A549 (cell line): ENCODE measurements at regions not wholly inside any gene's neighbourhood (a gene's known extent, or its start where the extent isn't known, plus 50 kb on each side); places are given as distances from the start of the nearest gene placed in this dataset.

Source experiments
- FOSL2 ChIP-seq, 2 experiments: fragments of 450-650 bp in 1 of 2; fragments of >200 bp in 1 of 2; sonication (Bioruptor Twin) in 1 of 2; formaldehyde crosslinking; IDR thresholded peaks; 2 replicates each; pipeline versions ENCODE4 v1.5.0 to v1.6.1; 2016 to 2020; ENCODE audit warnings: mild to moderate bottlenecking in 1 of 2, moderate library complexity in 1 of 2
- JUN ChIP-seq, 2 experiments: fragments of >200 bp; sonication (Bioruptor Twin); formaldehyde crosslinking; IDR thresholded peaks; 2 replicates in 1 of 2; 3 replicates in 1 of 2; pipeline ENCODE4 v1.6.1; 2016 to 2017
- KDM1A ChIP-seq: fragments of 200-600 bp; sonication (generic); IDR thresholded peaks from 2 replicates; pipeline ENCODE4 v1.6.1; 2016; ENCODE audit warnings: low read depth, mild to moderate bottlenecking
- NPAS2 ChIP-seq: fragments of 250-450 bp; sonication (Bioruptor Pico); IDR thresholded peaks from 2 replicates; pipeline ENCODE4 v1.8.0; 2022; ENCODE audit warnings: mild to moderate bottlenecking, moderate library complexity, borderline replicate concordance
- POLR2A ChIP-seq: IDR thresholded peaks from 2 replicates; pipeline ENCODE4 v1.6.1; 2012; ENCODE audit warnings: mild to moderate bottlenecking, low read length
- RARB ChIP-seq: fragments of 250-450 bp; sonication (Bioruptor Pico); IDR thresholded peaks from 2 replicates; pipeline ENCODE4 v1.8.0; 2021; ENCODE audit warnings: mild to moderate bottlenecking, moderate library complexity
- TF ChIP-seq, protein P1 (sequence below): IDR thresholded peaks from 2 replicates; pipeline ENCODE4 v1.6.1; 2012
- TF ChIP-seq, protein P2 (sequence below): fragments of >200 bp; sonication (Bioruptor Twin); formaldehyde crosslinking; IDR thresholded peaks from 3 replicates; pipeline ENCODE4 v1.5.1; 2016

DNA sequence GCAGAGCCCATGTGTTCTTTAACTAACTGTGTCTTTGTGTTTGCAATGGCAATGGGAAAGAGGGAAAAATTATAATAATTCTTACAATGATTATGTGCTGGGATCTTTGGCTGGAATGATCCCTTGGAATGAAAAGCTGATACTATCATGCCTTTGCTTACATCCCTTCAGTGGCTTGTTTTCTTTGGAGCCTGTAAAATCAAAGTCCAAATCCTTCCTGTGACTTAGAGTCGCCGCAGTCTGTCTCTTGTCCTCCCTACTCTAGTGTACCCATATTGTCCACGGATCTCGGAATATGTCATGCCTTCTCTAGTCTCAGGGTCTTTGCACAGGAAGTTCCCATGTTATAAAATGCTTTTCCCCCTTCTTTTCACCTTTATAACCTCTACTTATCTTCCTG lies 111.7 kb upstream of the MAF start:
- TF ChIP-seq NPAS2 (CRISPR knock-in tag), result no peak
- no peak for TF ChIP-seq KDM1A
- TF ChIP-seq POLR2A, result no peak
- TF ChIP-seq JUN (IDR thresholded peaks at IDR 0.05), result no peak
- TF ChIP-seq, protein P1, sequence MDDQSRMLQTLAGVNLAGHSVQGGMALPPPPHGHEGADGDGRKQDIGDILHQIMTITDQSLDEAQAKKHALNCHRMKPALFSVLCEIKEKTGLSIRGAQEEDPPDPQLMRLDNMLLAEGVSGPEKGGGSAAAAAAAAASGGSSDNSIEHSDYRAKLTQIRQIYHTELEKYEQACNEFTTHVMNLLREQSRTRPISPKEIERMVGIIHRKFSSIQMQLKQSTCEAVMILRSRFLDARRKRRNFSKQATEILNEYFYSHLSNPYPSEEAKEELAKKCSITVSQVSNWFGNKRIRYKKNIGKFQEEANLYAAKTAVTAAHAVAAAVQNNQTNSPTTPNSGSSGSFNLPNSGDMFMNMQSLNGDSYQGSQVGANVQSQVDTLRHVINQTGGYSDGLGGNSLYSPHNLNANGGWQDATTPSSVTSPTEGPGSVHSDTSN, result no peak
- TF ChIP-seq, protein P2, sequence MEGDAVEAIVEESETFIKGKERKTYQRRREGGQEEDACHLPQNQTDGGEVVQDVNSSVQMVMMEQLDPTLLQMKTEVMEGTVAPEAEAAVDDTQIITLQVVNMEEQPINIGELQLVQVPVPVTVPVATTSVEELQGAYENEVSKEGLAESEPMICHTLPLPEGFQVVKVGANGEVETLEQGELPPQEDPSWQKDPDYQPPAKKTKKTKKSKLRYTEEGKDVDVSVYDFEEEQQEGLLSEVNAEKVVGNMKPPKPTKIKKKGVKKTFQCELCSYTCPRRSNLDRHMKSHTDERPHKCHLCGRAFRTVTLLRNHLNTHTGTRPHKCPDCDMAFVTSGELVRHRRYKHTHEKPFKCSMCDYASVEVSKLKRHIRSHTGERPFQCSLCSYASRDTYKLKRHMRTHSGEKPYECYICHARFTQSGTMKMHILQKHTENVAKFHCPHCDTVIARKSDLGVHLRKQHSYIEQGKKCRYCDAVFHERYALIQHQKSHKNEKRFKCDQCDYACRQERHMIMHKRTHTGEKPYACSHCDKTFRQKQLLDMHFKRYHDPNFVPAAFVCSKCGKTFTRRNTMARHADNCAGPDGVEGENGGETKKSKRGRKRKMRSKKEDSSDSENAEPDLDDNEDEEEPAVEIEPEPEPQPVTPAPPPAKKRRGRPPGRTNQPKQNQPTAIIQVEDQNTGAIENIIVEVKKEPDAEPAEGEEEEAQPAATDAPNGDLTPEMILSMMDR, result no peak
- no peak for TF ChIP-seq FOSL2 (IDR thresholded peaks at IDR 0.05)
- TF ChIP-seq FOSL2 (CRISPR knock-in tag; IDR thresholded peaks at IDR 0.05), result no peak
- TF ChIP-seq RARB (CRISPR knock-in tag), result no peak
